GM12865 (cell line): ENCODE measurements at regions not wholly inside any gene's neighbourhood (a gene's known extent, or its start where the extent isn't known, plus 50 kb on each side); places are given as distances from the start of the nearest gene placed in this dataset.

Experiments used
- DNase-seq: peaks from one replicate; pipeline ENCODE4 v3.0.0; 2010; ENCODE audit warnings: low read depth
- H3K4me3 ChIP-seq: 2 replicates; pipeline ENCODE4 v1.5.1; 2011; ENCODE audit warnings: mild to moderate bottlenecking, low read depth, low read length, control low read depth
- TF ChIP-seq, protein P1 (sequence below): IDR thresholded peaks from 2 replicates; pipeline ENCODE4 v1.5.1; 2011; ENCODE audit warnings: low read length, control low read depth, low read depth, inconsistent platforms; ENCODE audit not compliant: insufficient read depth; ENCODE audit errors: missing control alignments

DNA sequence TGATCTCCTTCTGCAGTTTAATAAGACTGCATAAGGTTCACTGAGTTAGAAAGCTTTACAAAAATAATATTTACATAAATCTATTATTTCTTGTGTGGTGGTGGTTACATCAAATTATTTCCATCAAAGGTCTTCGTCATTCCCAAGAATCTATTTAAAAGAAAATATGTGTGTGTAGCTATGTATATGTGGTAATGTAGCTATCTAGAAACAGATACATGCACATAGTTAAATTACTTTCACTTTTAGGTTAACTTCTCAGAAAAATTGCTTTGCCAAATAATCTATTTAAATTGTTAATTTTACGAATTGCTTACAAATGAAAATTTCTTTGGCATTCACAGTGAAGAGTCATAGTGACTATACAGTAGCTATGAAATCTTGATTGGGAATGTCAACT is 633.2 kb downstream of the DMRTA1 start:
- TF ChIP-seq, protein P1, sequence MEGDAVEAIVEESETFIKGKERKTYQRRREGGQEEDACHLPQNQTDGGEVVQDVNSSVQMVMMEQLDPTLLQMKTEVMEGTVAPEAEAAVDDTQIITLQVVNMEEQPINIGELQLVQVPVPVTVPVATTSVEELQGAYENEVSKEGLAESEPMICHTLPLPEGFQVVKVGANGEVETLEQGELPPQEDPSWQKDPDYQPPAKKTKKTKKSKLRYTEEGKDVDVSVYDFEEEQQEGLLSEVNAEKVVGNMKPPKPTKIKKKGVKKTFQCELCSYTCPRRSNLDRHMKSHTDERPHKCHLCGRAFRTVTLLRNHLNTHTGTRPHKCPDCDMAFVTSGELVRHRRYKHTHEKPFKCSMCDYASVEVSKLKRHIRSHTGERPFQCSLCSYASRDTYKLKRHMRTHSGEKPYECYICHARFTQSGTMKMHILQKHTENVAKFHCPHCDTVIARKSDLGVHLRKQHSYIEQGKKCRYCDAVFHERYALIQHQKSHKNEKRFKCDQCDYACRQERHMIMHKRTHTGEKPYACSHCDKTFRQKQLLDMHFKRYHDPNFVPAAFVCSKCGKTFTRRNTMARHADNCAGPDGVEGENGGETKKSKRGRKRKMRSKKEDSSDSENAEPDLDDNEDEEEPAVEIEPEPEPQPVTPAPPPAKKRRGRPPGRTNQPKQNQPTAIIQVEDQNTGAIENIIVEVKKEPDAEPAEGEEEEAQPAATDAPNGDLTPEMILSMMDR: no peak
- no peak overlapping the region for H3K4me3 ChIP-seq
- DNase-seq: no peak

GRCh38 chr9:23081377-23081776 is 634.8 kb downstream of the DMRTA1 start:
- DNase-seq: no peak
- TF ChIP-seq, protein P1: no peak
- H3K4me3 ChIP-seq: no peak overlapping the region

GRCh38 chr9:23088932-23089364 is 642.3 kb downstream of the DMRTA1 start:
- TF ChIP-seq, protein P1: peak; percentile 25
- peak; percentile 1 for DNase-seq
- H3K4me3 ChIP-seq: no peak overlapping the region

DNA sequence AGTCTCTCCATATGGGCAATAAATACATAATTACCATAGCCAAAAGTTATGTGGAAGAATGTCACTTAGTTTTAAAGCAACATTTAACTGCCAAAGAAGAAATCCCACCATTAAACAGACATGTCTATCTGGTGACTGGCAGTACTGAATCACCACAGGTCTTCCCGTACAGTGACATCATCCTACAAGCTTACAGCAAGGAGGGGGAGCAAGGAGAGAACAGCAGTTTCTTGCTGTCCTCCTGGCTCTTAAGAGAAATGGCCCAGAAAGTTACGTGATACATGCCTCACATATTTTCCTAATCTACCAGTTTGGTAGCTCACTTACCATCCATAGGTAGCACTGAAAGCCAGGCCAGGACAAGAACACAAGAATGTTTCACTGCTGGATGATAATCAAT is 671.0 kb downstream of the DMRTA1 start:
- DNase-seq: no peak
- H3K4me3 ChIP-seq: no peak overlapping the region
- TF ChIP-seq, protein P1: no peak

DNA sequence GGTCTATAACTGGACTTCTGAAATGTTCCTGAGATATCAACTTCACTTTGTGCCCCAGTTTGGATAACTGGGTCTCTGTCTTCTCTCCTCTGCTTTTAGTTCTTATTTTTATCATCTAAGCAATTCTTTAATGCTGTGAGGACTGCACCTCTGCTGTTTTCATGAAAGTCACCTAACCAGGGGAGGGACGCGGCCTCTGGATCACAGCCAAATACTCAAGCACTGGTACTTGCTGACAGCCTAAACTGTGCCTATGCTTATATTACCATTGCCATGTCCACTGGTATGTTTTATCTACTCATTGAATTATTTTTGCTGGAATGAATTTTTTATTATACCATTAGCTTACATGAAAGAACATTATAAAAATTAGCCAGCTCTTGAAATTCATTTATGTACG is 674.0 kb downstream of the DMRTA1 start:
- no peak for DNase-seq
- TF ChIP-seq, protein P1: no peak
- H3K4me3 ChIP-seq: no peak overlapping the region

- TF ChIP-seq, protein P1: peak; percentile 45
- peak; percentile 29 for DNase-seq
- H3K4me3 ChIP-seq: no peak overlapping the region
These were observed 676.5 kb downstream of the DMRTA1 start for GRCh38 chr9:23123048-23123632.

- H3K4me3 ChIP-seq: no peak overlapping the region
- no peak for DNase-seq
- TF ChIP-seq, protein P1: no peak
These were observed 680.6 kb downstream of the ELAVL2 start for GRCh38 chr9:23145467-23145866.
